NT2/D1 (cell line): ENCODE measurements at regions not wholly inside any gene's neighbourhood (a gene's known extent, or its start where the extent isn't known, plus 50 kb on each side); places are given as distances from the start of the nearest gene placed in this dataset.
"Not testable (repeated sequence)": the region's sequence is repeated elsewhere in the genome, so short reads cannot be mapped to it uniquely, and the experiment has no call there.

Experiments
- DNase-seq: peaks from one replicate; pipeline ENCODE4 v3.0.0-alpha.2; 2011; ENCODE audit warnings: low read depth, low spot score
- H3K27me3 ChIP-seq: 2 replicates; pipeline ENCODE4 v1.6.0; 2011; ENCODE audit warnings: mild to moderate bottlenecking; ENCODE audit not compliant: insufficient read length, insufficient read depth
- H3K36me3 ChIP-seq: 2 replicates; pipeline ENCODE4 v1.6.1; 2011; ENCODE audit warnings: mild to moderate bottlenecking, low read length, mixed read lengths; ENCODE audit not compliant: insufficient read depth, insufficient read length
- H3K4me1 ChIP-seq: 2 replicates; pipeline ENCODE4 v1.5.1; 2011; ENCODE audit not compliant: insufficient read depth, insufficient read length
- H3K4me3 ChIP-seq: 2 replicates; pipeline ENCODE4 v1.5.1; 2011; ENCODE audit warnings: low read depth; ENCODE audit not compliant: insufficient read length
- H3K9ac ChIP-seq: 2 replicates; pipeline ENCODE4 v1.6.0; 2011; ENCODE audit warnings: low read depth; ENCODE audit not compliant: insufficient read length
- H3K9me3 ChIP-seq: 2 replicates; pipeline ENCODE4 v1.5.1; 2011; ENCODE audit warnings: mild to moderate bottlenecking, low read length; ENCODE audit not compliant: insufficient read depth
- SUZ12 ChIP-seq: IDR thresholded peaks from 2 replicates; pipeline ENCODE4 v1.6.1; 2011; ENCODE audit not compliant: insufficient read length, insufficient read depth; ENCODE audit errors: extremely low read depth
- YY1 ChIP-seq: IDR thresholded peaks from 2 replicates; pipeline ENCODE4 v1.6.1; 2011; ENCODE audit not compliant: insufficient read length, insufficient read depth
- ZNF274 ChIP-seq: IDR thresholded peaks from 2 replicates; pipeline ENCODE4 v1.6.1; 2011; ENCODE audit warnings: mild to moderate bottlenecking, low read depth, low read length

DNA sequence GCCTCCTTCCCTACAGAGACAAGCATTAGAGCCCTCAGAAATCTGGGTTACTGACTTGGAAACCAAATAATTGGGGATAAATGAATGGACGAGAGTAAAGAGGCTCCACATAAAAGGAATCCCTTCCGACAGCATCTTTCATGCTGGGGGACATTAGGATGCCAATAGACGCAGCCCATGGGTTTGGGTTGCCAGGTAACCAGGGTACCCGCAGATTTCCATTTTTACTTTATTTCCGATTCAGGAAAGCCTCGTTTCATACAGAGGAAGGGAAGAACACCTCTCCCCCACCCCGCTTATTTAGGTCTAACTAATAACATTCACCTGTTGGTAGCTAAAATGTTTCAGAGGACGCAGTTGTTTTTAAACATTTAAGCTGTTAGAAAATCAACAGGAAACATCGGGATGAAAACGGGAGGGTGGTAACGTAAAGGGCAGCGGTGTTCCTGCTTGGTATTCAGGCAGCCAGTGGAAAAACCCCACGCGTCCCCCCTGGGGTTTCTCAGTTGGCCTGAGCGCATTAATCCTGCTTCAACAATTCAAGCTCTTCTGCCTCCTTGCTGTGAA, 179.5 kb downstream of the YTHDC2 start:
- H3K9me3 ChIP-seq, result no peaks in the 10 kb centered on the region

DNA sequence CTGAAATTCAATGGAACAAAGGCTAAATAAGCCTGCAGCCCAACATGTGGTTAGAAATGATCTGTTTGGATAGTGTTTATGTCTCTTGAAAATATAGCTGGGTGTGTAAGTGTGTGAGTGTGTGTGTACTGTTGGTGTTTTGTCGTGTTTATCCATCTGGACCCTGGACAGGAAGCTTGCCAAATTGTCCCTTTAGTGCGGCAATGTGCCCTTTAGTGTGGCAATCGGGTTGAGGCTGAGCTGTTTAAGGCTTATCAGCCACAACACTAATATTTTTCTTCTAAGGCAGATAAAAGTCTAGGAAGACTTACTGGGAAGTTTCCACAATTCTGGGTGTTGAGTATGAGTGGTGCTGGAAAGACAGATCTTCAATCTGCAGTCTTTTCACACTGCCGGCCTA, 180.2 kb downstream of the YTHDC2 start:
- no peaks in the 10 kb centered on the region for H3K36me3 ChIP-seq
- no peak overlapping the region for H3K9ac ChIP-seq
- peaks cover 4% of the 10 kb centered on the region; the same call in 1 of the 2 replicates for H3K9me3 ChIP-seq
- H3K4me3 ChIP-seq, result no peak overlapping the region
- H3K4me1 ChIP-seq, result peaks cover 2% of the 10 kb centered on the region
- TF ChIP-seq ZNF274, result no peak
- no peak for TF ChIP-seq YY1
- no peak for TF ChIP-seq SUZ12
- DNase-seq, result no peak
- H3K27me3 ChIP-seq, result no peaks in the 10 kb centered on the region

More for the DNA sequence above, 179.5 kb downstream of the YTHDC2 start:
- peaks cover 2% of the 10 kb centered on the region for H3K4me1 ChIP-seq
- no peak for TF ChIP-seq ZNF274
- DNase-seq, result no peak
- H3K4me3 ChIP-seq, result peak overlapping the region; percentile 19
- no peaks in the 10 kb centered on the region for H3K27me3 ChIP-seq
- no peak overlapping the region for H3K9ac ChIP-seq
- no peaks in the 10 kb centered on the region for H3K36me3 ChIP-seq

DNA sequence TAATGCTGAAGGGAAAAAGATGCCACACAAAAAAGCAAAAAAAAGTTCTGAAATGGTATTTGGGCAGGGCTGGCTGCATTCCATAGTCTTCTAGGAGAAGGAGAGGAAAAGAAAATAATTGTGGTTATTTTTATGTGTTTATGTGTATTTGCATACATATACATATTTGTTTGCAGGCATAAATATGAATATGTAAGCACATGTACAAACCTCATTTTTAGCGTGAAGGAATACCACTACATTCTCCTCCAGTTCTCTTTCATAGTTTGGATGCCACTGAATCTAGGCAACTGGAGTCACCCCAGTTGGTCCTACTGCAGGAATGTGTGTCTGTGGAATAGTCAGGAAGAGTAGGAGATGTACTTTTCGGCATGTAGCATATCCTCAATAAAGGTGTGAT, 181.1 kb downstream of the YTHDC2 start:
- H3K9me3 ChIP-seq, result peaks cover 12% of the 10 kb centered on the region; the same call in 1 of the 2 replicates
- no peak for DNase-seq
- peaks cover 2% of the 10 kb centered on the region for H3K4me1 ChIP-seq
- H3K9ac ChIP-seq, result no peak overlapping the region
- TF ChIP-seq SUZ12 (no peak), ZNF274 (no peak), YY1 (no peak)
- no peaks in the 10 kb centered on the region for H3K36me3 ChIP-seq
- H3K4me3 ChIP-seq, result no peak overlapping the region
- no peaks in the 10 kb centered on the region for H3K27me3 ChIP-seq

DNA sequence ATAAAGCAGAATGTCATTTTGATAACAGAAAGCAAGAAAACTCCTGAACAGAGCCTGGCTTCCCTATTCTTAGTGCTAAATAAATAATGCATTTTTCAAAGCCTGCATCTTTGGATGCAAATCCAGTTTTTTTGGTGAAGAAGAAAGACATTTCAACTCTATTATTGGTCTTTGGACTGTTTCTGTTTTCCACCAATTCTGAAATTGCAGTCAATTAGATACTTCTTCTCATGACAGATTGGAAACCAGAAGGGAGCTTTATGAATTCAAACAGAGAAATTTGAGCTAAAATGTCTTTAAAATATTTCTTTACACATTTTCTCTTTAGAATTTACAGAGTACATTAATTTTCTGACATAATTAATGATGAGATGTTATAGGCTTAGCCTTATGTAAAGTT, 189.8 kb downstream of the YTHDC2 start:
- no peak for DNase-seq
- Histone ChIP-seq H3K9me3 (peaks cover 40% of the 10 kb centered on the region; the same call in 1 of the 2 replicates), H3K4me3 (no peak overlapping the region), H3K4me1 (no peaks in the 10 kb centered on the region), H3K27me3 (no peaks in the 10 kb centered on the region), H3K9ac (no peak overlapping the region), H3K36me3 (no peaks in the 10 kb centered on the region)
- no peak for TF ChIP-seq SUZ12
- TF ChIP-seq YY1, result no peak
- TF ChIP-seq ZNF274, result no peak

DNA sequence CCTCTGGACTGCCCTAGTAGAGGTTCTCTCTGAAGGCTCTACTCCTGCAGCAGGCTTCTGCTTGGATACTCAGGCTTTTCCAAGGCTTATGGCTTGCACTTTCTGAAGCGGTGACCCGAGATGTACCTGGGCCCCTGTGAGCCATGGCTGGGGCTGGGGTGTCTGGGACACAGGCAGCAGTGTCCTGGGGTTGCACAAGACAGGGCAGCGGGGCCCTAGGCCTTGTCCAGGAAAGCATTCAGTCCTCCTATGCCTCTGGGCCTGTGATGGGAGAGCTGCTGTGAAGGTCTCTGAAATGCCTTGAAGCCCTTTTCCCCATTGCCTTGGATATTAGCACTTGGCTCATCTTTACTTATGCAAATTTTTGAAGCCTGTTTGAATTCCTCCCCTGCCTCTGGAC, 192.2 kb downstream of the YTHDC2 start:
- no peaks in the 10 kb centered on the region for H3K36me3 ChIP-seq
- TF ChIP-seq SUZ12 (no peak), ZNF274 (no peak), YY1 (no peak)
- DNase-seq, result no peak
- H3K9me3 ChIP-seq, result peaks cover 28% of the 10 kb centered on the region; the same call in 1 of the 2 replicates
- H3K27me3 ChIP-seq, result no peaks in the 10 kb centered on the region
- no peak overlapping the region for H3K4me3 ChIP-seq
- no peaks in the 10 kb centered on the region for H3K4me1 ChIP-seq
- H3K9ac ChIP-seq, result no peak overlapping the region

DNA sequence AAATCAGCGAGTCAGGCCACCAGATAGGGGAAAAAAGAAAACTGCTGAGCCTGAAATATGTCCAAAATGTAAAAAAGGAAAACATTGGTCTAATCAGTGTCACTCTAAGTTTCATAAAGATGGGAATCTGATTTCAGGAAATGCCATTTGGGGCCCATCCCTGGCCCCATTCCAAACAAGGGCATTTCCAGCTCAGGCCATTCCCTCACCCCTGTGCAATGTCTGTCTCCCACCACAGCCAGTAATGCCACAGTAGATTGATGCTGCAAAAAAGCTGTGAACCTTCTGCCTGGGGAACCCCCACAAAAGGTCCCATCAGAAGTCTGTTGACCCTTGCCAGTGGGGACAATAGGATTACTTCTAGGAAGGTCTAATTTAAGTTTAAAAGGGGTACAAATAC, 199.6 kb downstream of the YTHDC2 start:
- no peak overlapping the region for H3K9ac ChIP-seq
- no peaks in the 10 kb centered on the region; the same call in 1 of the 2 replicates for H3K9me3 ChIP-seq
- no peaks in the 10 kb centered on the region for H3K36me3 ChIP-seq
- no peak overlapping the region for H3K4me3 ChIP-seq
- TF ChIP-seq SUZ12, result no peak
- TF ChIP-seq YY1, result no peak
- no peak for TF ChIP-seq ZNF274
- no peaks in the 10 kb centered on the region for H3K27me3 ChIP-seq
- H3K4me1 ChIP-seq, result no peaks in the 10 kb centered on the region
- no peak for DNase-seq

DNA sequence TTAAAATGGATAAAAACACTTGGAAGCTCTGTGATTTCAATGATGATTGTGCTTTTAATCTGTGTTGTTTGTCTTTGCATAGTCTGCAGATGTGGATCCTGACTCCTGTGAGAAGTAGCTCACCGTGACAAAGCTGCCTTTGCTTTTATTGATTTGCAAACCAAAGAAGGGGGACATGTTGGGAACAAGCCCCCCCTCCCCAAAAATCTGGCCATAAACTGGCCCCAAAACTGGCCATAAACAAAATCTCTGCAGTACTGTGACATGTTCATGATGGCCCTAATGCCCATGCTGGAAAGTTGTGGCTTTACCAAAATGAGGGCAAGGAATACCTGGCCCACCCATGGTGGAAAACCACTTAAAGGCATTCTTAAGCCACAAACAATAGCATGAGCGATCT, 202.4 kb downstream of the YTHDC2 start:
- not testable (repeated sequence) for H3K9ac ChIP-seq, H3K27me3 ChIP-seq, DNase-seq, H3K4me1 ChIP-seq, H3K36me3 ChIP-seq, H3K4me3 ChIP-seq, H3K9me3 ChIP-seq

DNA sequence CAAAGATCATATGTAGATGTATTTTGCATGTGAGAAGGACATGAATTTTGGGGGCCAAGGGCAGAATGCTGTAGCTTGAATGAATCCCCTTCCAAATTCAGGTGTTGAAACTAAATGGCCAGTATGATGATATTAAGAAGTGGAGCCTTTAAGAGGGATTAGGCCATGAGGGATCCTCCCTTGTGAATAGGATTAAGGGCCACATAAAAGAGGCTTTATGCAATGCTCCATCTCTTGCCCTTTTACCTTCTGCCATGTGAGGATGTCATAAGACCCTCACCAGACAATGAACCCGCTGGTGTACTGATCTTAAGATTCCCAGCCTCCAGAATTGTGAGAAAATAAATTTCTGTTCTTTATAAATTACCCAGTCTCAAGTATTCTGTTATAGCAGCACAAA, 206.1 kb downstream of the YTHDC2 start:
- no peak overlapping the region for H3K9ac ChIP-seq
- H3K4me1 ChIP-seq, result no peaks in the 10 kb centered on the region
- no peak for DNase-seq
- H3K4me3 ChIP-seq, result no peak overlapping the region
- H3K36me3 ChIP-seq, result no peaks in the 10 kb centered on the region
- H3K9me3 ChIP-seq, result no peaks in the 10 kb centered on the region; the same call in 1 of the 2 replicates
- TF ChIP-seq SUZ12 (no peak), ZNF274 (no peak)
- no peaks in the 10 kb centered on the region for H3K27me3 ChIP-seq
